RWPE1 (cell line): ENCODE measurements at regions not wholly inside any gene's neighbourhood (a gene's known extent, or its start where the extent isn't known, plus 50 kb on each side); places are given as distances from the start of the nearest gene placed in this dataset.

Source experiments
- CTCF ChIA-PET: fragments of 350-600 bp; sonication (Branson Sonifier 250); formaldehyde crosslinking; extraction: SDS; loops from one replicate; lab custom pipeline; 2021; lab: Yijun Ruan, JAX
- POLR2A ChIA-PET: fragments of 400-600 bp; formaldehyde crosslinking; extraction: SDS; loops from one replicate; lab custom pipeline; 2020; ENCODE audit warnings: antibody characterized with exemption; ENCODE audit not compliant: low non-redundant PET; lab: Yijun Ruan, JAX
- DNase-seq: peaks from one replicate; pipeline ENCODE4 v3.0.0; 2012; ENCODE audit warnings: low spot score
- H3K27ac ChIP-seq: fragments of 450-650 bp; 2 replicates; pipeline ENCODE4 v1.5.1; 2017
- TF ChIP-seq, protein P1 (sequence below): fragments of 450-650 bp; conservative IDR thresholded peaks from 2 replicates; pipeline ENCODE4 v1.5.1; 2017; ENCODE audit warnings: low read depth, mild to moderate bottlenecking

DNA sequence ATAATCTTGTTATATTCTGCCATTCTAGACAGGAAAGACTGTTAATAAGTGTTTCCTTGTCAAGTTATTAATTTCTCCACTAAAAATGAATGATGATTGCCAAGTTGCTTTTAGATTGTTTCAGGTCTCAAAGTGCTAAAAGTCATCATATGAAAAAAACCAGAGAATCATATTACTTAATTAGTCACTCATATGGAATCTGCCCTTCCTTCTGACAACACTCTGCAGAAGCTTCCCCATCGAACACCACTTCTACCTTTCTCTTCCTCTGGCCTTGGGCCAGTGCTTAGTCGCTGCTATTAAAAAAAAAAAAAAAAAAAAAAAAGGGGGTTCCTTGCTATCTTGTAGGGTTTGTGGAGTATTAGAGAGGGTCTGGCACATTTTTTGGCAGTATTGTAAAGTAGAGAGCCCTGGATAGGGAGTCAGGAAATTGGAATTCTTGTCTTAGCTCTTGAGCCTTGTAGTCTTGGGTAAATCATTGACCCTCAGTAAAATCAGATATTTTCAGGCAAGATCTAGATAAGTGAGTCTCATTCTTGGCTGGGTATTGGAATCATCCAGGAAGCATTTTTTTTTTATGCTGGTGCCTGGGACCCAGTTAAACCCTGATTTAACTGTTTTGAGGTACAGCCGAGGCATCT is 141.7 kb upstream of the CCDC68 start:
- ChIA-PET CTCF (no interaction called here), POLR2A (interaction anchor here (0.7 kb wide), 1 partner anchor 1780 kb away, joined by 7 read pairs; no protein-coding TSS in a partner anchor)
- TF ChIP-seq, protein P1, sequence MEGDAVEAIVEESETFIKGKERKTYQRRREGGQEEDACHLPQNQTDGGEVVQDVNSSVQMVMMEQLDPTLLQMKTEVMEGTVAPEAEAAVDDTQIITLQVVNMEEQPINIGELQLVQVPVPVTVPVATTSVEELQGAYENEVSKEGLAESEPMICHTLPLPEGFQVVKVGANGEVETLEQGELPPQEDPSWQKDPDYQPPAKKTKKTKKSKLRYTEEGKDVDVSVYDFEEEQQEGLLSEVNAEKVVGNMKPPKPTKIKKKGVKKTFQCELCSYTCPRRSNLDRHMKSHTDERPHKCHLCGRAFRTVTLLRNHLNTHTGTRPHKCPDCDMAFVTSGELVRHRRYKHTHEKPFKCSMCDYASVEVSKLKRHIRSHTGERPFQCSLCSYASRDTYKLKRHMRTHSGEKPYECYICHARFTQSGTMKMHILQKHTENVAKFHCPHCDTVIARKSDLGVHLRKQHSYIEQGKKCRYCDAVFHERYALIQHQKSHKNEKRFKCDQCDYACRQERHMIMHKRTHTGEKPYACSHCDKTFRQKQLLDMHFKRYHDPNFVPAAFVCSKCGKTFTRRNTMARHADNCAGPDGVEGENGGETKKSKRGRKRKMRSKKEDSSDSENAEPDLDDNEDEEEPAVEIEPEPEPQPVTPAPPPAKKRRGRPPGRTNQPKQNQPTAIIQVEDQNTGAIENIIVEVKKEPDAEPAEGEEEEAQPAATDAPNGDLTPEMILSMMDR = no peak
- no peak overlapping the region for H3K27ac ChIP-seq
- peak; percentile 62 for DNase-seq

DNA sequence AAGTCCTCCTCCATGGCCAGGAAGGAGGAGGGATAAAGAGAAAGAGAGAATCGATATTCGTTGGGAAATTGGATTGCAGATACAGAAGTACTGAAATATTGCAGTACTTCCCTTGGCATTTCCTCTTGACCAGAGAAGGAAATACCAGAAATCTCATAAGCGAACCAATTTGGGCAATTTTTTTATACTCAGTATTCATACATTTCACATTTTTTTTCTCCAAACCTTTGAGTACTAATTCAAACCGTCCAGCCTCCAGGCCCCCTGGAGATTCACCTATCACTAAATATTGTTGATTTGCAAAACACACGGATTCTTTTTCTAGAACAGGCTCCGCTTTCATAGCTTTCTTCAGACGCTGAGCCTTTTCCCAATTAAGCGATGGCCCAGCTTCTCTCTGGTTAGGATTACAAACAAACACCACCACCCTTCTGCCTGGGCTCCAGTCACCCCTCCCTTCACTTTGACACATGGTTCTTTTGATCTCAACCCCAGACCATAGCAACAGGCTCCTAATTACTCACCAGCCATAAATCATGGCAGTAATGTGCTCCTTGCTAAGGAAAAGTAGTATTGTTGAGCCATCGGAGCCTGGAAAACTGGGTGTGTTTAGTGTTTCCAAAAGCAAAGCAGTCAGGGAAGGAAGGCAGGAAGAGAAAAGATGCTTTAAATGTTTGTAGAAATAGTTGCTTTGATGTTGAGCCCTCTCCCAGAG is 138.4 kb upstream of the CCDC68 start:
- DNase-seq = peak; percentile 16
- CTCF ChIA-PET = interaction anchor here (0.7 kb wide), 1 partner anchor 382 kb away, joined by 4 read pairs; no protein-coding TSS in a partner anchor
- TF ChIP-seq, protein P1 = no peak
- POLR2A ChIA-PET = no interaction called here
- no peak overlapping the region for H3K27ac ChIP-seq

DNA sequence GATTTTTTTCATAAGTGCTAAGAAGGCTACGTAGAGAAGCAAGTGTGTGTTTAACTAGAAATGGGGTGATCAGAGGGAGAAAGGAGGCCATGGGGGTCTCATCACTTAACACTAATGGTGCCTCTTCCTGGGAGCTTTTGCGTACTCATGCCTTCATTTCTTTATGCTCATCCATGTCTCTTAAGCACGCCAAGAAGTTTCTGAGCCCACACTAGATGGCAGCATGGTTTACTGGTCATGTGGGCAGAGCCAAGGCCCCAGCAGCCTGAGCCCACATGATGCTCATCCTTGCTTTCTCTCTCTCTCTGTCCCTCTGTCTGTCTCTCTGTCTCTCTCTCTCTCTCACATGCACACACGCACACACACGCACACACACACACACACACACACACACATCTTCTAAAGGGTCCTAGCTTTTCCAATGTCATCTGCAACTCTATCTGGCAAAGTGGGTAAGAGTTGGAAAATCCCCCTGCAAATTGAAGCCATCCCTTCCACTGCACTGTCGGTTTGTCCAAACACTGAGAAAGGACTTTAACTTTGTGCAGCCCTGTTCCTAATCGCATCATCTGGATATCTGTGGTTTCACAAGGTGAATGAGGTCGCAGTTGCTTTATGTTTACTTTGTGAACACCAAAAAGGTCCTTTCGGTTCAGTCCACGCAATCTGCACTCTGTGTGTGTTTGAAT is 137.1 kb upstream of the CCDC68 start:
- peak; percentile 13 for DNase-seq
- CTCF ChIA-PET = interaction anchor here (0.5 to 0.7 kb wide), 3 partner anchors 30 to 565 kb away, joined by 3 to 4 read pairs (median 3); no protein-coding TSS in a partner anchor
- no peak overlapping the region for H3K27ac ChIP-seq
- POLR2A ChIA-PET = no interaction called here
- TF ChIP-seq, protein P1 = peak; percentile 17; the same call in 1 of the 2 replicates

DNA sequence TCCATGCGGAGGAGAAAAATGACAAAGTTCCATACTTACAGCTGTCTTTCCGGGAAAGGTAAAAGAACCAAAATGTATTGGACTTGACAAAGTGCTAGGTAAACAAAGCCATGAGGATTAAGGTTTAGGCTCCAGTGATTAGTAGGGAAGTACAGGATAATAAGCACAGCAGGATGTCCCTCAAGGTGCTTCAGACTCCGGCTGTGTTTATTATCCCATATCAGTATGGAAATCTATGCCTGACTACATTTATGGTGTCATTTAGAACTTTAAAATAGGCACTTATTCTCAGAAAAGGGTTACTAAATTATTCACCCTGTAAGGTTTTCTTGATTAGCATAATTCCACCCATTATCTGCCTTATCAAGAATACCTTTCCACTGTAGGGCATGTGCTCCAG is 136.3 kb upstream of the CCDC68 start:
- TF ChIP-seq, protein P1 = no peak
- POLR2A ChIA-PET = no interaction called here
- no peak overlapping the region for H3K27ac ChIP-seq
- CTCF ChIA-PET = interaction anchor here (0.6 to 0.7 kb wide), 2 partner anchors 30 to 566 kb away, joined by 3 to 4 read pairs; no protein-coding TSS in a partner anchor
- DNase-seq = no peak

DNA sequence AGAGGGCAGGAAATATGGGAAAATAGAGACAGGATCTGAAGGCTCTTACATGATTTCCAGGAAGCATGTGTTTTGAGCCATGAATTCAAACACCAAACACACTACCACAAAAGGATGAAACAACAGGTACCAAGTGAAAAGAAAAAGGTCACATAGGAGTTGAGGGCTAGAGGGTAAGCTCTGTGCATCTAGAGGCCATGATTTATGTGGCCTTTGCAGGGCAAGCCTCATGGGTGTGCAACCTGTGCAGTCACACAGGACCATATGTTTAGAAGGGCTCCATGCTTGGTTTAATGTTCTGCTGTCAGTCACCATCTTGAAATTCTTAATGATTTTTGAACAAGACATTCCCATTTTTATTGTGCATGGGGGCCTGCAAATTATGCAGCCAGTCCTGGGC is 134.5 kb upstream of the CCDC68 start:
- no peak for DNase-seq
- TF ChIP-seq, protein P1 = no peak
- ChIA-PET POLR2A (no interaction called here), CTCF (interaction anchor here (0.6 kb wide), 1 partner anchor 309 kb away, joined by 3 read pairs; no protein-coding TSS in a partner anchor)
- no peak overlapping the region for H3K27ac ChIP-seq

DNA sequence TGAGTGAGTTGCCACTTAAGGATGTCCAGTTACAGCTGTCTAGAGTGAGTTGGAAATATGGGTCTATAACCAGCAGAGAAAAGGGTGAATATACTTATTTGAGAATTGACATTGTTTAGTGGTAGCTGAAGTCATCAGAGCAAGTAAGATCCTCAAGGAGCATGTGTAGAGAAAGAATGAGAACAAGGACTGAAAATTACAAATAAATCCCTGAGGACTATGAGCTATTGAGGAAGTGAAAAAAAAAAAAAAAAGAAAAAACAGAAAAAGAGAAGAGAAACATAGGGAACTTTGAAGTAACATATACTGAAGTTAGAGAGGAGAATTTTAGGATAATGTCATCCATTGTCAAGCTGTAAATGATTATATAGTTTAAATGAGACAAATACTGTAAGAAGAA is 134.0 kb upstream of the CCDC68 start:
- TF ChIP-seq, protein P1 = no peak
- POLR2A ChIA-PET = no interaction called here
- CTCF ChIA-PET = no interaction called here
- DNase-seq = no peak
- no peak overlapping the region for H3K27ac ChIP-seq
